ENCODE measurements at regions not wholly inside any gene's neighbourhood (a gene's known extent, or its start where the extent isn't known, plus 50 kb on each side); places are given as distances from the start of the nearest gene placed in this dataset.

- no peak for TF ChIP-seq CTCF (IDR thresholded peaks at IDR 0.05; ENCODE audit: insufficient read depth, low read length, poor library complexity, severe bottlenecking)
- TF ChIP-seq EZH2phosphoT487 (conservative IDR thresholded peaks at IDR 0.05; ENCODE audit: low read length) = no peak
Measured at GRCh38 chr4:72918362-72918761, 151.2 kb downstream of the COX18 start.

Measured in SU-DHL-6 (cell line).